HG02642 (cell line): ENCODE measurements at regions not wholly inside any gene's neighbourhood (a gene's known extent, or its start where the extent isn't known, plus 50 kb on each side); places are given as distances from the start of the nearest gene placed in this dataset.
"Not testable (repeated sequence)": the region's sequence is repeated elsewhere in the genome, so short reads cannot be mapped to it uniquely, and the experiment has no call there.

Experiments used
- ATAC-seq: cut with Tn5 transposase; IDR thresholded peaks from one replicate; pipeline ENCODE4 v1.9.1; 2021; ENCODE audit warnings: mild to moderate bottlenecking; ENCODE audit not compliant: unreplicated experiment, poor library complexity

DNA sequence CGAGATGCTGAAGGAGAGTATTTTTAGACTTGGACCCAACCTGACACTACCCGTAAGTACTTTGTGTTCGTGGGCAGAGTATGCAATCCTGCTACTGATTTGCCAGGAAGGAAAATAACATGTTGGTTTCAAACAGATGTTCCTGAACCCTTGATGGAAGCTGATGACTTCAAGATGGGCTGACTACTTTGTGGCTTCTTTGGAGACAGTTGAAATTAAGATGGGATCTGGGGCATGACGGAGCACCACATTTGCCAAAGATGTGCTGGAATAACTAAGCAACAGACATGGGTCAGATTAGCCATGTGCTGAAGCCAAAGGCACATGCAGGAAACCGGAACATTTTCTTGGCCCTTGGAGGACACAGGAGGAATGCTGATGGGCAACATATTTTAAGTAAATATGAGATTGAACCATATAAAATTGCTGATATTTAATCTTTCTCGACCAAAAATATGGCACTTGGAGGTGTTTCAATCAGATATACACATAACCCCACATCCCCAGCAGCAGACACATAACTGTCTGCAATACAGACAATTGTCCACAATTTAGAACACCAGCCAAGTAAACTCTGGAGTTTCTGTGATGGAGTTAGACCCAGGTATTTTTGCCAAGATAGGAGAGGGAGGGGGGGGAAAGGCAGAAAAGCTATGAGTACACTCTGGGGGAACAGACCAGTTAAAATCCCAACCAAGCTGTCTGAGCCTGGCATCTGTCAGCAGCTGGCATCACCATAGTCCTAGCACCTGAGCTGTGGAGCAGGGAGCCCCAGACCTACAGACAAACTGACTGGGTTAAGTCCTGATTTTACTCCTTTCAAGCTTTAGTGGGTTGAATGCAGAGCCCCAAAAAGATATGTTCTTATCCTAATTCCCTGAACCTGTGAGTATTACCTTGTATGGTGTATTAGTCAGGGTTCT is 329.4 kb upstream of the CDH5 start:
- no peak for ATAC-seq

- ATAC-seq: no peak
Observed at GRCh38 chr16:66036184-66036583, 330.3 kb upstream of the CDH5 start.

- ATAC-seq: no peak
Observed at GRCh38 chr16:66035096-66035495, 331.4 kb upstream of the CDH5 start.

- ATAC-seq: no peak
Observed at GRCh38 chr16:66032841-66033240, 333.6 kb upstream of the CDH5 start.

- ATAC-seq: no peak
Observed at GRCh38 chr16:66030036-66030435, 336.5 kb upstream of the CDH5 start.

- ATAC-seq: no peak
Observed at GRCh38 chr16:66028510-66029216, 337.8 kb upstream of the CDH5 start.

- no peak for ATAC-seq
Observed at GRCh38 chr16:66026787-66027330, 339.6 kb upstream of the CDH5 start.

DNA sequence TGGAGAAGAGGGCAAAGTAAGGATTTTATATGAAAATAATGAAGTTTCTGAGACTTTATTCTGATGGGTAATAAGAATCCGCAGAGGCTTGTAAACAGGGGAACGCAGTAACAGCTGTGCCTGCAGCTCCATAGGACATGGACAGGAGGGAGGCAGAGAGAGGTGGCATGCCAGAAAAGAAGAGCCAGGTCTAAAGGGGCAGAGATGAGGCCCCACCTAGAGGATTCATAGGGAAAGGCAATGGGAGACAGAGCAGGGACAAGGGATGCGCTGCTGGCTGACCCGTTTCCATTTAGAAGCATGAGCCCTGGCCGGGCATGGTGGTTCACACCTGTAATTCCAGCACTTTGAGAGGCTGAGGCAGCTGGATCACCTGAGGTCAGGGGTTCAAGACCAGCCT is 340.3 kb upstream of the CDH5 start:
- no peak for ATAC-seq

- ATAC-seq: no peak
Observed at GRCh38 chr16:66025751-66026150, 340.7 kb upstream of the CDH5 start.

GRCh38 chr16:66024567-66024966 is 341.9 kb upstream of the CDH5 start:
- not testable (repeated sequence) for ATAC-seq

GRCh38 chr16:66023481-66023880 is 343.0 kb upstream of the CDH5 start:
- ATAC-seq: no peak

GRCh38 chr16:66020642-66021041 is 345.8 kb upstream of the CDH5 start:
- ATAC-seq: peak; percentile 65

DNA sequence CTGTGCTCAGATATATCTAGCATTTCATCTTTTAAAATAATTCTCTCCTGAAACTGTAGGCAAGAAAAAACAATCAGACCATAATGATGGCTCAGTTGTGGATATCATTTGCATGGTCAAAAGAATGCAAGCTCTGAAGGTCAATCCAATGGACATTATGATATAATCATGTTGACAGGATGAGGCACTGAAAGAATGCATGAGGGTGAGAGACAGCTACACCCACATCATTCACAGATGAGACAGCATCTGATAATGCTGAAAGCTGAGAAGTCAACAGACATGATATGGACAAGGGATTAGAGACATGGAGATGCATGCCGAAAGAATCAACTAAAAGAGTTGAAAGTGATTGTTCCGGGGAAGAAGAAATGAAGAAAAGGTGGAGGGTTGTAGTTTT is 346.4 kb upstream of the CDH5 start:
- no peak for ATAC-seq

DNA sequence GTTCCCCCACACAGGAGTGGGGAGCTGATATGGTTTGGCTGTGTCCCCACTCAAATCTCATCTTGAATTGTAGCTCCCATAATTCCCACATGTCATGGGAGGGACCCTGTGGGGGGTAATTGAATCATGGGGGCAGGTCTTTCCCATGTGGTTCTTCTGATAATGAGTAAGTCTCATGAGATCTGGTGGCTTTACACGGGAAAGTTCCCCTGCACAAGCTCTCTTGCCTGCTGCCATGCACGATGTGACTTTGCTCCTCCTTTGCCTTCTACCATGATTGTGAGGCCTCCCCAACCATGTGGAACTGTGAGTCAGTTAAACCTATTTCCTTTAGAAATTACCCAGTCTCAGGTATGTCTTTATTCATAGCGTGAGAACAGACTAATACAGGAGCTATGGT is 347.0 kb upstream of the CDH5 start:
- ATAC-seq: not testable (repeated sequence)

- ATAC-seq: no peak
Observed at GRCh38 chr16:66014221-66014620, 352.3 kb upstream of the CDH5 start.

DNA sequence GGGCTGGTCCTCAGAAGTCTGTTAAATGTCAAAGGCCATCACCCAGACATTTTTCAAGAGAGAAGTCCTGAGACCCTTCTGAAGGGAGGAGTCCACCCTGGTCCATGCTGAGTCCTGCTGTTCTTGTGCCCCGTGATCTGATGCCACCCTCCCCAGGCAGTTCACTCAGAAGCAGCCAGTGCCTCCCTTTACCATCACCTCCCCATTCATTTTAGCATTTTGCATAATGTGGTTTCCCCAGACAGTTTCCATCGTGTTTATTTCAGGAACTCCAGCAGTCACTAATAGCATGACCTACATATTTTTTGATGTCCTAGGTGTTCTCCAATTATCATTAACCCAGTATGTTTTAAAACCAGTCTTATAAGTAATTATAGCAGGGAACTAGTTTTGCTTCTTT is 353.0 kb upstream of the CDH5 start:
- ATAC-seq: no peak

- no peak for ATAC-seq
Observed at GRCh38 chr16:66008136-66008535, 358.4 kb upstream of the CDH5 start.

DNA sequence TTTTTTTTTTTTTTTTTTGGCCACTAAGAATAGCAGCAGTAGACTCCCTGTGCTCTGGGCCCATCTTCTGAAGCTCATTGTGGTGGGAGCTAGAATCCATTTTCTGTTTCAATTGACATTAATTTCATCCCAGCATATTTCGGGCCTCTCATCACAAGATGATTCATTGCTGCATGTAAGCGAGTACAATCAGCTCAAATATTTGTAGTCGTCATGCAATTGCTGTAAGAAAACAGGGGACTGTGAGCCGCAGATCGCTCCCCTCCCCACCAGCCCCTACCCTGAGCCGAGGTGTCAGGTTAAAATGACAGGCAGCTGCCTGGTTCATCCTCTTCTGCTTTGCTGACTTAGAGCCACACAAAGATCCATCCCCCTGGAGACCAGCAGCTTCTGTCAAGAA is 358.8 kb upstream of the CDH5 start:
- ATAC-seq: no peak

DNA sequence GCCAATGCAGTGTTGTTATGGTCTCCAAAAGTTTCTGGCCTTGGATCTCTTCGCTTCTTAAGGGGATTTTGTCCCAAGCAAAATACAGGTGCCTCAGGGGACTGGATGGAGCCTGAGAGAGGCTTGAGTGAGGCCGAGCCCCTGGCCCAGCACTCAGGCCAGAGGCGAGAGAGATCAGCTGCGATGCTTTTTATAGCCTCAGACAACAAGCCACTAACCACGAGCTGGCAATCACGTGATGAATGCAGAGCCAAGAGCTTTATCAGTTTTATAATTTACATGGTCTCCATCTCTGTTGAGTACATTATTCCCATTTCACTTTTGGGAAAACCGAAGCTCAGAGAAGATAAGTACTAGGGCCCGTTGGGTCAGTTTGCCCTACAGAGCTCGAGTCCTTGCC is 360.0 kb upstream of the CDH5 start:
- no peak for ATAC-seq

DNA sequence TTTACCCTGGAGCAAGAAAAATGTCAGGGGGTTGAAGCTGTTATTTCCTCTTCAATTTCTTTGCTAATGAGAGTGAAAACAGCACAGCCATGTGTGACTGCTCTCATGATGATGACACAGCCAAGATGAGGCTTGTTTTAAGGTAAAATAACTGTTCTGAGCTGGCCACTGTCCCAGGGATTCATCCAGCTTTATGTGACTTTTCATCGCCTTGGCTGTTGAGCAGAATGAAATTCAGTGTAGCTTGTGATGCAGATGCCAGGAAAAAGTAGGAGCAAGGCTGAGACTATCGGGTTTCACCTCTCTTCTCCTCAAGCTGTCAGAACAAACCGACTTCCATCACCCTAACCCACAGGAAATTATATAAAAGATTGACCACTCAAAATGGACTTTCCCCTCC is 361.8 kb upstream of the CDH5 start:
- no peak for ATAC-seq

DNA sequence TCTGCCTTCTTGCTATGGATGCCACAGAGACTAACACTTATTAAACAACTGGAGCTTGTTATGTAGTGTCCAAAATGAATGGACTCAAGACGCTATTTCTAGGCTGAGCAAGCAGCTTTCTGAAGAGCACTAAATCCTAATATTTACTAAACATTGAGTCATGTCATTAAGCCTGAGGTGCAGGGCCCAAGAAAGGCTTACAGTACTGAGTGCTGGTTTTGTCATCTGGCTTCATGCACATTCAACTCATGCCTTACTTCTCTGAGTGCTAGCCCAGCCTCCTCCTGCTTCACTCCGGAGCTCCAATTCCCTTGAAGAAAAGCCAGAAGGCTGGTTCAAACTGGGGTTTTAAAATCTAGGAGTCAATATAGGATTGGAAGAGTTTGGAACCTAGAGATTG is 363.3 kb upstream of the CDH5 start:
- no peak for ATAC-seq
